HG02938 (cell line): ENCODE measurements at regions not wholly inside any gene's neighbourhood (a gene's known extent, or its start where the extent isn't known, plus 50 kb on each side); places are given as distances from the start of the nearest gene placed in this dataset.
"Not testable (repeated sequence)": the region's sequence is repeated elsewhere in the genome, so short reads cannot be mapped to it uniquely, and the experiment has no call there.

Experiments used
- ATAC-seq: cut with Tn5 transposase; IDR thresholded peaks from one replicate; pipeline ENCODE4 v1.9.1; 2021; ENCODE audit warnings: mild to moderate bottlenecking, moderate library complexity; ENCODE audit not compliant: unreplicated experiment

GRCh38 chr10:63675171-63675570 is 154.0 kb downstream of the REEP3 start:
- ATAC-seq, result no peak

DNA sequence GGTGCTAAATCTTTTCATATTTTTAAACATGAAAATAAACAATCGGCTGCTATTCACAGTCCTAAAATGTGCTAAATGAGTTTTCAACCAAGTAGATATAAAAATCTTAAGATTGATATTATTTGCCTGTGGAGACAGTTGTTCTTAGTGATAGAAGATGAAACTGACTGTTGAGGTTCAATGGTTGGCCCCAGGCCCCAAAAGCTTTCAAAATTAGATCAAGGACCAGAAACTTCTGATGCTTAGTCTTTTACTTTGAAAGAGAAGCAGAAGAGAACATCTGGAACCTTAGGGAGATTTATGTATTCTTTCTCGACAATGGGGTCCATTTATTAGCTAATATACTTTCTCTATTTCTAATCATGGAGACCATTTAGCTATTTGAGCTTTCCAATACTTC is 155.8 kb downstream of the REEP3 start:
- no peak for ATAC-seq

GRCh38 chr10:63680545-63680944 is 159.3 kb downstream of the REEP3 start:
- not testable (repeated sequence) for ATAC-seq

GRCh38 chr10:63681993-63682697 is 160.9 kb downstream of the REEP3 start:
- ATAC-seq, result no peak

- not testable (repeated sequence) for ATAC-seq
These were observed 161.5 kb downstream of the REEP3 start for GRCh38 chr10:63682698-63683052.

- no peak for ATAC-seq
These were observed 162.0 kb downstream of the REEP3 start for GRCh38 chr10:63683223-63683622.

GRCh38 chr10:63683686-63684085 is 162.5 kb downstream of the REEP3 start:
- no peak for ATAC-seq

- ATAC-seq, result no peak
These were observed 163.2 kb downstream of the REEP3 start for GRCh38 chr10:63684257-63684936.

GRCh38 chr10:63689768-63690167 is 168.6 kb downstream of the REEP3 start:
- ATAC-seq, result no peak

DNA sequence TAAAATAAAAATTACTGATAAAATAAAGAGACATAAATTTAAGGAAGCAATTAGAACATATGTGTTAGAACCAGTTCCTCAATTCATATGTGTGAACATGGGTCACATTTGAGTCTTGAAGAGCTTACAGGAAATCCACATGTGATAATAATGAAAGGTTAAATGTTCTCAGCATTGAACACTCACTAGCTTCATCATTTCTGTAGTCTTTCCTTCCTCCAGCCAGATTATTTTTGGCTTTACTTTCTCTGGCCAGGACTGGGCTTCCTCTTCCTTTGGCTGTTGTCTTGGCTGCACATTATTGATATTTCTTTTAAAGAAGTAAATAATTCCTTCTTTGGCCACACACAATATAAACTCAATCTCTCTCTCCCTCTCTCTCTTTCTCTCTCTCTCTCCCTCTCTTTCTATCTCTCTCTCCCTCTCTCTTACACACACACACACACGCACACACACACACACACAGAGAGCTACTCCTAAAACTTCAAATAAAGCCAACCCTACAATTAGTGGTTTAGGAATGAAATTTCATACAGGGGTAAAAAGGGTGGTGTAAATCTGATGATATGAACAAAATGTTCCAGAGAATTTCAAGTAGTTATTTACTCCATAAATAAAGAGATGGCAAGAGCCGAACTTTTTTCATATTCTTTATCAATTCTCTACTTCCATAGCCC is 171.2 kb downstream of the REEP3 start:
- no peak for ATAC-seq

- not testable (repeated sequence) for ATAC-seq
These were observed 171.8 kb downstream of the REEP3 start for GRCh38 chr10:63693021-63693420.

- no peak for ATAC-seq
These were observed 175.0 kb downstream of the REEP3 start for GRCh38 chr10:63696205-63696604.

DNA sequence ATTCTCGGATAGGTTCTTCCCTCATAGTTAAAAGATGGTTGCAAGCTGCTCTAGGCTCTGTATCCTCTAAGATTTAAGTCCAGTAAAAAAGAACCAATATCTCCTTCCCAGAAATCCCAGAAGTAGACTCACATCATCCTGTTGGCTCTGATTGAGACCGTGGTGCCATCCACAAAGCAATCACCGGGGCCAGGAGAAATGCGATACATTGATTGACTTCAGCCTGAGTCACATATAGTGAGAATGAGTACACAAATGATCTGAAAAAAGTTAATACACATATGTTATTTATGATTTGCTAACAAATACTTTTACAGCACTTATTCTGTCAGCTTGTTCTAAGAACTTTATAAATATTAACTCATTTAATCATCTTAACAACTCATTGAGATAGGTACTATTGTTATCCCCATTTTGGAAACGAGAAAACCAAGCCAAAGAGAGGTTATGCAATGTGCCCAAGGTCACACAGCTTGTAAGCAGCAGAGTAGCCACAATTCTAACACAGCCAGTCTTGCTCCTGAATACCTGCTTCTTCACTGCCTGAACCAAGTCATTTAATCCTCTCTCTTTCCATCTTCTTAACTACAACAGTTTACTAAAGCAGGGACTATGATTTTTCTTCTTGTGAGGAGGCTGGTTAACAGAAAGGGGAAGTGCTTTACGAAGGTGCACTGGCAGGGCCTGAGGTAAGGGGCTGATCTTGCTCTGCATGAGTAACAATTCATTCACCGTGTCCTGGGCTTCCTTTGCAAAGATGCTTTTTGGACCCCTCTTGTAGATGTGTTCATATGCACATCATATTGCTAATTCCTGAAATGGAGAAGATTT is 177.0 kb downstream of the REEP3 start:
- peak; percentile 61 for ATAC-seq

DNA sequence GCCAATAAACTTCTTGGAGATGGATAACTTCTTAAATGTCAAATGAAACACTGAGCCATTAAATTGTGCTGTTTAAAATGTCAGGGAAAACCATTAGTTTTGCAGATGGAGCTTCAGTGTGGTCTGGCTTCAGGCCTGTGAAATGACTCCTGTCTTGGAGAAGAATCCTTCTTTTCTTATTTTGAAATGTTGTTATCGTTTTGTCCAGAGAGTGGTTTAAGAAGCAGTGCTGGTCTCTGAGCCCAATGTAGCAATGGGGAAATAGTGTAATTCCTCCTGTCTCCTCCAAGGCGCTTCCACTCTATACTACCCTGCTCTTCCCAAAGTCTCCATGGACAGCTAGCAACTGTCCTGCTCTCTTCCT is 177.6 kb downstream of the REEP3 start:
- no peak for ATAC-seq

DNA sequence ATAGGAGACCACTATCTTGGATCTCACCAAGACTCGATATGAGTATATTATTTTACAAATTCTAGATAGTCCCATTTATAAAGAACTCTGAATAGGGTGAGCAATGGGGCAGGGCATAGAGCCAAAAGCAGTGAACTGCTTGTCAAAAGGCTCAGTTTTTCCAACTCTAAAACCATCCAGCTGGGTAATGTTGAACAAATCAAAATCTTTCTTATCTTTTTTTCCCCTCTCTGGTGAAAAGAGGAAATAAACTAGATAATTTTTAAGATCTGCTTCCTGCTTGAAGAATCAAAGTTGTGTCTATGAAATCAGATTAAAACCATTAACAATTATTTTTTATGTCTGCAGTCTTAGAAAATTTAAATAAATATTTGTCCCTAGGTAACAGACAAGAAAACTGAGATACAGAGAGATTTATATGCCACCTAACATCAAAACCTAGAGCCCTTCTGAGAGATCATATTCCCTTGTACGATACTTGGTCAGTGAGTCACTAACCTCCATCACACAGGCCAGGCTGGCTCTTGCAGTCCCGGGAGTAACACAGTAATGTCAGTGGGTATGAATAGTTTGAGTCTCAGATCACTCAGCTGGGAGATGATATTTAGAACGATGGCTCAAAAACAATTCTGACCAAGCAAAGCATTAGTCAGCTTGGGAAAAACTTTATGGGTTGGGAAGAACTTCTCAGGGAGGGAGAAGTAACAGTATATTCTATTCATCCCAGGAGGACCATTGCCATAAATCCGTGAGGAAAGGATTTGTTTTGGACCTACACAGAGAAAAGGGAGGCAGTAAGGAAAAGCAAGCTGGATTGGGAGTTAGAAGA is 178.8 kb downstream of the REEP3 start:
- no peak for ATAC-seq

DNA sequence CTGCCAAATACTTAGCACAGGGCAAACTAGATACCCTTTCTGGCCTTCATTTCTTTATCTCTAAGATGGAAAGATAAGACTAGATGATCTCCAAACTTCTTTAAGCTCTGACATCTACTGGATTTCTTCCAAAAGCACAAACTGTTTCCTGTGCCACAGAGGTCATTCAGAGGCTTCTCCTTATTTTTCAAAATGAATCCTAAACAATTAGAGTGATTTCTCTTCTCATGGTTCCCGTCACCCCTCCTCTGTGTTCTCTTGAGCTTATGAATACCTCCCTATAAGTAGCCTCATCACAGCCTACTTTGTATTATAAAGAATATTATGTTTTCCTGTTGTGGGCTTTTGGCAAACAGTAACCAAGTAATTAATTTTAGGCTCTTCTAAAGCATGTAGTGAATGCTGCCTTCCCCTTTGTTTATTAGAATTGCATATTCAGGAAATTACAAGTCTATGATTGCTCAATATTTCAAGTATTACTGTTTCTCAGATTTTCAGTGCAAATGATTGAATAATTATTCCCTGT is 179.5 kb downstream of the REEP3 start:
- ATAC-seq, result no peak

DNA sequence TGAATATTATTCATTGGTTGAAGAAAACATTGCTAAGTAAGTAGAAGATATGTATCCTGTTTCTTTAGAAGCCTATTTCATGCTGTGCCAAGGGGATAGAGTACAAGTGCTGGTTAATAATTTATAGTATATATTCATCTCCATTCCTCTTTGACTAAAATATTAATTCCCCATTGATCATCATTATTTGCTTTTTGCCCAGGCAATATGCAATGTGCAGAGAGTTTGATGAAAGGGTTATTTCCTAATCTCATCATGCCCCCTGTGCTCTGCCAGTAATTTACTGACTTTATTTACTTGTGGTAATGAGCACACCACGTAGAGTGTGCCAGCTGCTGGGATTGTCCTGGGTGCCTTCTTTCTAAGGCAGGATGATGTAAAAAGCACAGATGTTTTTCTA is 180.9 kb downstream of the REEP3 start:
- no peak for ATAC-seq

DNA sequence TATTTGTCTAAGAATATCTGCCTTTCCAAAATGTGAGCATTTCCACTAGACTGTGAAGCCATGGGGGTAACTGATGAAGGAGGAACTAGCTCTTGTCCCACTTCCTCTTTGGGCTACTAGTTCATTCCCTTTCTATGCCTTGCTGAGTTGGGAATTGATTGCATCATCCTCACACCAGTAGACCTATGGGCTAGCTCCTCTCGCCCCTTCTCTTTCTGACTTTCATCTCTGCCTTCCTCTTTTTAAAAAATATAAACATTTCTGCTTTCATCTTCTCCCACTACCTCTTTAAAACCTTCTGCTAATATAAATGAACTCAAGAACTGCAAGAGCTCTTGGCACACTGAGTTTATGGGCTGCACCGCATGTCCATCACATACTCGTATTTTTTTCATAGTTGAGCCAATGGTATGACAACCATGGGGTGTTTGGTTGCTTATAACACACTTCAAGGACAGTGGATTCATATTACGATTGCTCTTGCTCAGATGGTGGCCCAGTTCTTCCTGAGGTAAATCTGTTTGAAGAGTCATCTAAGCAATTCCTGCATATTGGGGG is 182.0 kb downstream of the REEP3 start:
- no peak for ATAC-seq

GRCh38 chr10:63703740-63704345 is 182.6 kb downstream of the REEP3 start:
- ATAC-seq, result no peak
